ENCODE measurements at regions not wholly inside any gene's neighbourhood (a gene's known extent, or its start where the extent isn't known, plus 50 kb on each side); places are given as distances from the start of the nearest gene placed in this dataset.
"Not testable (repeated sequence)": the region's sequence is repeated elsewhere in the genome, so short reads cannot be mapped to it uniquely, and the experiment has no call there.

GRCh38 chr6:112591329-112591728 is 244.2 kb downstream of the RFPL4B start:
- FAIRE-seq, result no peak

GRCh38 chr6:112592159-112592558 is 245.0 kb downstream of the RFPL4B start:
- FAIRE-seq, result no peak

GRCh38 chr6:112594886-112595594 is 247.9 kb downstream of the RFPL4B start:
- no peak for FAIRE-seq

GRCh38 chr6:112595841-112596240 is 248.7 kb downstream of the RFPL4B start:
- no peak for FAIRE-seq

- FAIRE-seq, result no peak
Observed at GRCh38 chr6:112597176-112597575, 250.0 kb downstream of the RFPL4B start.

- FAIRE-seq, result no peak
Observed at GRCh38 chr6:112600168-112600567, 253.0 kb downstream of the RFPL4B start.

- FAIRE-seq, result no peak
Observed at GRCh38 chr6:112603726-112604125, 256.6 kb downstream of the RFPL4B start.

- FAIRE-seq, result peak; percentile 49
Observed at GRCh38 chr6:112606656-112607435, 259.7 kb downstream of the RFPL4B start.

GRCh38 chr6:112608925-112609324 is 261.8 kb downstream of the RFPL4B start:
- FAIRE-seq, result not testable (repeated sequence)

- FAIRE-seq, result no peak
Observed at GRCh38 chr6:112613410-112613809, 266.3 kb downstream of the RFPL4B start.

GRCh38 chr6:112618849-112619248 is 271.7 kb downstream of the RFPL4B start:
- FAIRE-seq, result no peak

- no peak for FAIRE-seq
Observed at GRCh38 chr6:112620812-112621569, 273.9 kb downstream of the RFPL4B start.

- no peak for FAIRE-seq
Observed at GRCh38 chr6:112622036-112622435, 274.9 kb downstream of the RFPL4B start.

GRCh38 chr6:112626468-112627082 is 279.4 kb downstream of the RFPL4B start:
- no peak for FAIRE-seq

GRCh38 chr6:112634376-112634775 is 287.2 kb downstream of the RFPL4B start:
- FAIRE-seq, result no peak

- no peak for FAIRE-seq
Observed at GRCh38 chr6:112636650-112637262, 289.6 kb downstream of the RFPL4B start.

- FAIRE-seq, result no peak
Observed at GRCh38 chr6:112639391-112639831, 292.3 kb downstream of the RFPL4B start.

GRCh38 chr6:112640891-112641290 is 293.8 kb downstream of the RFPL4B start:
- FAIRE-seq, result no peak

- FAIRE-seq, result no peak
Observed at GRCh38 chr6:112649853-112650252, 302.7 kb downstream of the RFPL4B start.

- FAIRE-seq, result no peak
Observed at GRCh38 chr6:112651239-112651638, 304.1 kb downstream of the RFPL4B start.

GRCh38 chr6:112659912-112660311 is 312.8 kb downstream of the RFPL4B start:
- FAIRE-seq, result no peak

- no peak for FAIRE-seq
Observed at GRCh38 chr6:112660626-112661025, 313.5 kb downstream of the RFPL4B start.

- no peak for FAIRE-seq
Observed at GRCh38 chr6:112663698-112664097, 316.6 kb downstream of the RFPL4B start.

Data from islet of Langerhans (tissue), 1 donor.